H1 (cell line): ENCODE measurements at regions not wholly inside any gene's neighbourhood (a gene's known extent, or its start where the extent isn't known, plus 50 kb on each side); places are given as distances from the start of the nearest gene placed in this dataset.

ENCODE experiments used
- CTCF ChIA-PET: fragments of 300-600 bp; sonication (Branson Sonifier 250); formaldehyde crosslinking; loops from one replicate; lab custom pipeline; 2021; ENCODE audit not compliant: partially characterized antibody; lab: Charles Lee
- POLR2A ChIA-PET: fragments of 300-600 bp; sonication (Branson Sonifier 250); formaldehyde crosslinking; loops from one replicate; lab custom pipeline; 2021; ENCODE audit warnings: inconsistent platforms; ENCODE audit not compliant: partially characterized antibody; lab: Charles Lee
- DNase-seq, 2 experiments: peaks; one replicate each; pipeline versions ENCODE4 v3.0.0 to v3.0.0-alpha.2; 2010 to 2022; ENCODE audit warnings: low spot score in 2 of 2, low read depth in 1 of 2, mixed read lengths in 1 of 2
- FAIRE-seq: peaks from 2 replicates; lab custom pipeline; 2011; peaks lifted over from hg19 to GRCh38; lab: Jason Lieb, UNC
- H2AFZ ChIP-seq: 2 replicates; pipeline ENCODE4 v1.8.1; 2012; ENCODE audit warnings: low read length, inconsistent platforms
- H2AK5ac ChIP-seq: 2 replicates; pipeline ENCODE4 v1.6.1; 2013; ENCODE audit warnings: low read depth, low read length
- H2BK120ac ChIP-seq: replicated peaks from 2 replicates; pipeline ENCODE3; 2013; ENCODE audit warnings: low read depth, low read length, inconsistent platforms
- H2BK12ac ChIP-seq: 2 replicates; pipeline ENCODE4 v1.6.1; 2013; ENCODE audit warnings: low read depth, low read length
- H2BK15ac ChIP-seq: 2 replicates; pipeline ENCODE4 v1.6.1; 2013; ENCODE audit warnings: low read length
- H2BK20ac ChIP-seq: 2 replicates; pipeline ENCODE4 v1.6.1; 2013; ENCODE audit warnings: low read length
- H2BK5ac ChIP-seq: 2 replicates; pipeline ENCODE4 v1.6.1; 2013; ENCODE audit warnings: low read depth, low read length
- H3K14ac ChIP-seq: 2 replicates; pipeline ENCODE4 v1.6.1; 2013; ENCODE audit warnings: inconsistent platforms; ENCODE audit not compliant: insufficient read length
- H3K18ac ChIP-seq: 2 replicates; pipeline ENCODE4 v1.6.1; 2013; ENCODE audit warnings: low read length; ENCODE audit errors: extremely low read depth
- H3K23ac ChIP-seq: 2 replicates; pipeline ENCODE4 v1.6.1; 2013; ENCODE audit warnings: inconsistent platforms; ENCODE audit not compliant: insufficient read length
- H3K23me2 ChIP-seq: 2 replicates; pipeline ENCODE4 v1.6.1; 2013; ENCODE audit warnings: low read depth, low read length
- H3K27ac ChIP-seq: 2 replicates; pipeline ENCODE4 v1.6.1; 2011; ENCODE audit warnings: low read depth, low read length, inconsistent platforms
- H3K27me3 ChIP-seq, 4 experiments: replicated peaks in 1 of 4; 1 replicate in 1 of 4; 2 replicates in 3 of 4; pipeline versions ENCODE4 v1.6.1 to v1.8.1; 2011 to 2013; ENCODE audit warnings: low read length in 3 of 4, mild to moderate bottlenecking in 3 of 4, inconsistent platforms in 2 of 4, mixed read lengths in 2 of 4, moderate library complexity in 1 of 4; ENCODE audit not compliant: control insufficient read depth in 3 of 4, insufficient read depth in 3 of 4; ENCODE audit errors: extremely low read depth in 1 of 4
- H3K36me3 ChIP-seq, 4 experiments: 2 replicates each; pipeline versions ENCODE4 v1.6.1 to v1.8.1; 2011 to 2013; ENCODE audit warnings: mild to moderate bottlenecking in 4 of 4, low read length in 3 of 4, moderate library complexity in 2 of 4, control low read depth in 1 of 4, inconsistent platforms in 1 of 4; ENCODE audit not compliant: insufficient read depth in 4 of 4, control insufficient read depth in 2 of 4
- H3K4ac ChIP-seq: replicated peaks from 2 replicates; pipeline ENCODE3; 2013; ENCODE audit warnings: low read length, low read depth, mixed read lengths, inconsistent platforms; ENCODE audit not compliant: insufficient read length
- H3K4me1 ChIP-seq, 4 experiments: replicated peaks in 1 of 4; 1 replicate in 1 of 4; 2 replicates in 3 of 4; pipeline versions ENCODE4 v1.6.1 to v1.8.1; 2011 to 2013; ENCODE audit warnings: low read length in 3 of 4, inconsistent platforms in 2 of 4, mixed read lengths in 1 of 4; ENCODE audit not compliant: insufficient read depth in 4 of 4, control insufficient read depth in 3 of 4
- H3K4me2 ChIP-seq, 2 experiments: 2 replicates each; pipeline versions ENCODE4 v1.6.1 to v1.8.1; 2011 to 2013; ENCODE audit warnings: low read depth in 2 of 2, low read length in 2 of 2, control low read depth in 1 of 2, inconsistent platforms in 1 of 2, mild to moderate bottlenecking in 1 of 2; ENCODE audit not compliant: insufficient read depth in 1 of 2
- H3K4me3 ChIP-seq, 4 experiments: fragments of 200-600, 300-600 bp in 1 of 4; sonication (generic), shearing (Covaris generic), sonication (Bioruptor Twin) in 1 of 4; 2 replicates each; pipeline versions ENCODE4 v1.5.1 to v1.8.1; 2011 to 2016; ENCODE audit warnings: low read length in 4 of 4, low read depth in 3 of 4, control low read depth in 2 of 4, inconsistent platforms in 2 of 4, mild to moderate bottlenecking in 2 of 4, mixed read lengths in 1 of 4, moderate library complexity in 1 of 4; ENCODE audit not compliant: insufficient read depth in 2 of 4; ENCODE audit errors: extremely low read depth in 1 of 4
- H3K56ac ChIP-seq: replicated peaks from 2 replicates; pipeline ENCODE3; 2013; ENCODE audit warnings: low read depth, mild to moderate bottlenecking, mixed read lengths, low read length, inconsistent platforms; ENCODE audit not compliant: insufficient read length
- H3K79me1 ChIP-seq: 2 replicates; pipeline ENCODE4 v1.6.1; 2013; ENCODE audit warnings: low read depth, low read length, control low read depth
- H3K79me2 ChIP-seq, 2 experiments: 2 replicates each; pipeline versions ENCODE4 v1.6.1 to v1.8.1; 2012 to 2013; ENCODE audit warnings: low read length in 2 of 2, mild to moderate bottlenecking in 2 of 2, inconsistent platforms in 1 of 2; ENCODE audit not compliant: insufficient read depth in 2 of 2, control insufficient read depth in 1 of 2
- H3K9ac ChIP-seq, 4 experiments: replicated peaks in 1 of 4; 1 replicate in 1 of 4; 2 replicates in 3 of 4; pipeline versions ENCODE4 v1.6.1 to v1.8.1; 2011 to 2013; ENCODE audit warnings: low read depth in 3 of 4, low read length in 3 of 4, control low read depth in 2 of 4, mild to moderate bottlenecking in 2 of 4, moderate library complexity in 2 of 4, inconsistent platforms in 1 of 4; ENCODE audit errors: extremely low read depth in 1 of 4
- H3K9me3 ChIP-seq, 2 experiments: 2 replicates each; pipeline versions ENCODE4 v1.6.1 to v1.8.1; 2012 to 2013; ENCODE audit warnings: mild to moderate bottlenecking in 2 of 2, moderate library complexity in 2 of 2, control low read depth in 1 of 2, inconsistent platforms in 1 of 2, low read depth in 1 of 2, low read length in 1 of 2, mixed read lengths in 1 of 2; ENCODE audit not compliant: insufficient read depth in 2 of 2
- H4K20me1 ChIP-seq, 2 experiments: replicated peaks in 1 of 2; 2 replicates each; pipeline versions ENCODE3 to v1.8.1; 2011 to 2013; ENCODE audit warnings: inconsistent platforms in 2 of 2, low read length in 2 of 2, mild to moderate bottlenecking in 1 of 2; ENCODE audit not compliant: insufficient read depth in 2 of 2, control insufficient read depth in 1 of 2
- H4K5ac ChIP-seq: 2 replicates; pipeline ENCODE4 v1.6.1; 2013; ENCODE audit warnings: low read length, low read depth, mixed read lengths, inconsistent platforms; ENCODE audit not compliant: insufficient read length
- H4K8ac ChIP-seq: 2 replicates; pipeline ENCODE4 v1.8.0; 2013; ENCODE audit warnings: mild to moderate bottlenecking, moderate library complexity, low read length, inconsistent platforms; ENCODE audit not compliant: insufficient read depth; ENCODE audit errors: extremely low read depth
- H4K91ac ChIP-seq: replicated peaks from 2 replicates; pipeline ENCODE3; 2013; ENCODE audit warnings: low read length, mixed read lengths, inconsistent platforms; ENCODE audit not compliant: insufficient read length
- CHD7 ChIP-seq: fragments of 300-600 bp; sonication (generic); IDR thresholded peaks from 2 replicates; pipeline ENCODE4 v1.7.1; 2012; ENCODE audit warnings: low read length, moderate library complexity, mild to moderate bottlenecking, inconsistent platforms; ENCODE audit not compliant: insufficient replicate concordance
- NANOG ChIP-seq: IDR thresholded peaks from 2 replicates; pipeline ENCODE4 v1.6.1; 2011; ENCODE audit warnings: low read length, low read depth, mild to moderate bottlenecking, inconsistent platforms; ENCODE audit not compliant: insufficient read depth, poor library complexity, severe bottlenecking

DNA sequence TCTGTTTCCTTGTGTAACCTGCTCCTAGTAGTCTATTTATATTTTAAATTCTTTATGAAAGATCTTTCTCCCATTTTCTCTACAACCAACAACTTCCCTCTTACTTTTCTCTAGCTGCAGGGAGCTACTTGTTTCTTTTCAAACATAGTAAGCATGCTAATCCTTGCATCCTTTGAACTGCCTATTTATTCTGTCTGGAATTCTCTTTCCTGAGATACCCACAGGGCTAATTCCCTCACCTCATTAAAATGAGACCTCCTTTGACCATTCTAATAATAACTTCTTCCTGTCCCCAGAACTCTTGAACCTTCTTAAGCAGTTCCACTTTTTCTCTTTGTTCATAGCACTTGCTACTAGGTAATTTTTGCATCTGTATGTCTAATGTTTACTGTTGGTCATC, 620.6 kb upstream of the CDH18 start:
- H3K79me1 ChIP-seq = no peaks in the 10 kb centered on the region
- no peaks in the 10 kb centered on the region for H4K20me1 ChIP-seq
- TF ChIP-seq CHD7 (no peak), NANOG (no peak)

More for the DNA sequence above, 620.6 kb upstream of the CDH18 start:
- H4K5ac ChIP-seq = no peak overlapping the region
- no peak overlapping the region for H3K4me3 ChIP-seq
- H2BK20ac ChIP-seq = no peak overlapping the region
- H3K23me2 ChIP-seq = no peaks in the 10 kb centered on the region
- no peak overlapping the region for H4K91ac ChIP-seq
- no peak overlapping the region for H3K4me2 ChIP-seq
- no peak overlapping the region for H3K27ac ChIP-seq
- no peaks in the 10 kb centered on the region for H3K27me3 ChIP-seq
- H3K14ac ChIP-seq = no peak overlapping the region
- ChIA-PET CTCF (no interaction called here), POLR2A (no interaction called here)
- H2BK5ac ChIP-seq = no peak overlapping the region
- no peaks in the 10 kb centered on the region for H3K79me2 ChIP-seq
- H3K9ac ChIP-seq = no peak overlapping the region
- no peak overlapping the region for H3K4ac ChIP-seq
- H3K9me3 ChIP-seq = no peaks in the 10 kb centered on the region
- no peak overlapping the region for H2BK12ac ChIP-seq
- H2AK5ac ChIP-seq = no peak overlapping the region
- H3K23ac ChIP-seq = no peak overlapping the region
- FAIRE-seq = no peak
- no peak overlapping the region for H3K56ac ChIP-seq
- no peak overlapping the region for H2AFZ ChIP-seq
- DNase-seq = no peak
- no peak overlapping the region for H3K18ac ChIP-seq
- H3K36me3 ChIP-seq = no peaks in the 10 kb centered on the region
- H3K4me1 ChIP-seq = peaks cover 0 to 5% (median 2%) of the 10 kb centered on the region in 4 experiments; a peak in 3 of 7 replicates
- no peak overlapping the region for H2BK120ac ChIP-seq
- H4K8ac ChIP-seq = no peak overlapping the region
- H2BK15ac ChIP-seq = no peak overlapping the region
